ENCODE measurements at regions not wholly inside any gene's neighbourhood (a gene's known extent, or its start where the extent isn't known, plus 50 kb on each side); places are given as distances from the start of the nearest gene placed in this dataset.

DNA sequence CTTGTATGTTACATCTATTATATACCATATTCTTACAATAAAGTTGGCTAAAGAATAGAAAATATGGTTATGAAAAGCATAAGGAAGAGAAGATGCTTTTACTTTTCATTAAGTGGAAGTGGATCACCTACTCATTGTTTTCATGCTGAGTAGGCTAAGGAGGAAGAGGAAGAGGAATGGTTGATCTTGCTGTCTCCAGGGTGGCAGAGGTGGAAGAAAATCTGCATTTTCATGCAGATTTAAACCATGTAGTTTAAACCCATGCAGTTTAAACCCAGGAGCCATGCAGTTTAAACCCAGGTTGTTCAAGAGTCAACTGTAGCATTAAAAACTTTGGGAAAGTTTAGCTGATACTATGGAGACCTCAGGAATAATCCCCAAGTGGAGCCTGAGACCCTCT lies 214.8 kb upstream of the NAALADL2 start:
- ATAC-seq = no peak
- POLR2A ChIA-PET = no interaction called here
- in situ Hi-C loops (cut with HindIII; ENCODE audit: low pct_unique_long_range_greater_than_20kb, low sequenced_read_pairs) = no loop called here
- H3K4me3 ChIP-seq (ENCODE audit: low read depth in 2 of 2, low read length in 2 of 2) = no peak overlapping the region
- CTCF ChIA-PET = no interaction called here
- no peaks in the 10 kb centered on the region for H3K27me3 ChIP-seq (ENCODE audit: control insufficient read depth, insufficient read depth, low read length)
- intact Hi-C loops (cut with micrococcal nuclease; ENCODE audit: unreplicated experiment) = no loop called here
- no peak for DNase-seq (ENCODE audit: low read depth, low spot score)
- H3K27ac ChIP-seq (ENCODE audit: low read length) = no peak overlapping the region
- no peaks in the 10 kb centered on the region for H3K9me3 ChIP-seq (ENCODE audit: control insufficient read depth, insufficient read depth, low read depth, low read length)
- H3K36me3 ChIP-seq (ENCODE audit: control insufficient read depth, insufficient read depth, low read length) = no peaks in the 10 kb centered on the region
- TF ChIP-seq SIN3A (IDR thresholded peaks at IDR 0.05; ENCODE audit: borderline replicate concordance, insufficient read depth, low read depth, low read length) (no peak), POLR2AphosphoS5 (IDR thresholded peaks at IDR 0.05; ENCODE audit: low read depth, low read length) (no peak), TCF7L2 (IDR thresholded peaks at IDR 0.05; ENCODE audit: low read depth, low read length) (no peak)
- TF ChIP-seq, protein P1, sequence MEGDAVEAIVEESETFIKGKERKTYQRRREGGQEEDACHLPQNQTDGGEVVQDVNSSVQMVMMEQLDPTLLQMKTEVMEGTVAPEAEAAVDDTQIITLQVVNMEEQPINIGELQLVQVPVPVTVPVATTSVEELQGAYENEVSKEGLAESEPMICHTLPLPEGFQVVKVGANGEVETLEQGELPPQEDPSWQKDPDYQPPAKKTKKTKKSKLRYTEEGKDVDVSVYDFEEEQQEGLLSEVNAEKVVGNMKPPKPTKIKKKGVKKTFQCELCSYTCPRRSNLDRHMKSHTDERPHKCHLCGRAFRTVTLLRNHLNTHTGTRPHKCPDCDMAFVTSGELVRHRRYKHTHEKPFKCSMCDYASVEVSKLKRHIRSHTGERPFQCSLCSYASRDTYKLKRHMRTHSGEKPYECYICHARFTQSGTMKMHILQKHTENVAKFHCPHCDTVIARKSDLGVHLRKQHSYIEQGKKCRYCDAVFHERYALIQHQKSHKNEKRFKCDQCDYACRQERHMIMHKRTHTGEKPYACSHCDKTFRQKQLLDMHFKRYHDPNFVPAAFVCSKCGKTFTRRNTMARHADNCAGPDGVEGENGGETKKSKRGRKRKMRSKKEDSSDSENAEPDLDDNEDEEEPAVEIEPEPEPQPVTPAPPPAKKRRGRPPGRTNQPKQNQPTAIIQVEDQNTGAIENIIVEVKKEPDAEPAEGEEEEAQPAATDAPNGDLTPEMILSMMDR (IDR thresholded peaks at IDR 0.05) = no peak
- TF ChIP-seq, protein P2, sequence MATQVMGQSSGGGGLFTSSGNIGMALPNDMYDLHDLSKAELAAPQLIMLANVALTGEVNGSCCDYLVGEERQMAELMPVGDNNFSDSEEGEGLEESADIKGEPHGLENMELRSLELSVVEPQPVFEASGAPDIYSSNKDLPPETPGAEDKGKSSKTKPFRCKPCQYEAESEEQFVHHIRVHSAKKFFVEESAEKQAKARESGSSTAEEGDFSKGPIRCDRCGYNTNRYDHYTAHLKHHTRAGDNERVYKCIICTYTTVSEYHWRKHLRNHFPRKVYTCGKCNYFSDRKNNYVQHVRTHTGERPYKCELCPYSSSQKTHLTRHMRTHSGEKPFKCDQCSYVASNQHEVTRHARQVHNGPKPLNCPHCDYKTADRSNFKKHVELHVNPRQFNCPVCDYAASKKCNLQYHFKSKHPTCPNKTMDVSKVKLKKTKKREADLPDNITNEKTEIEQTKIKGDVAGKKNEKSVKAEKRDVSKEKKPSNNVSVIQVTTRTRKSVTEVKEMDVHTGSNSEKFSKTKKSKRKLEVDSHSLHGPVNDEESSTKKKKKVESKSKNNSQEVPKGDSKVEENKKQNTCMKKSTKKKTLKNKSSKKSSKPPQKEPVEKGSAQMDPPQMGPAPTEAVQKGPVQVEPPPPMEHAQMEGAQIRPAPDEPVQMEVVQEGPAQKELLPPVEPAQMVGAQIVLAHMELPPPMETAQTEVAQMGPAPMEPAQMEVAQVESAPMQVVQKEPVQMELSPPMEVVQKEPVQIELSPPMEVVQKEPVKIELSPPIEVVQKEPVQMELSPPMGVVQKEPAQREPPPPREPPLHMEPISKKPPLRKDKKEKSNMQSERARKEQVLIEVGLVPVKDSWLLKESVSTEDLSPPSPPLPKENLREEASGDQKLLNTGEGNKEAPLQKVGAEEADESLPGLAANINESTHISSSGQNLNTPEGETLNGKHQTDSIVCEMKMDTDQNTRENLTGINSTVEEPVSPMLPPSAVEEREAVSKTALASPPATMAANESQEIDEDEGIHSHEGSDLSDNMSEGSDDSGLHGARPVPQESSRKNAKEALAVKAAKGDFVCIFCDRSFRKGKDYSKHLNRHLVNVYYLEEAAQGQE (IDR thresholded peaks at IDR 0.05; ENCODE audit: insufficient read depth in 1 of 2, low read depth in 2 of 2, low read length in 1 of 2) = no peak
- no peaks in the 10 kb centered on the region for H3K4me1 ChIP-seq (ENCODE audit: control insufficient read depth, insufficient read depth, low read length)
- BruUV-seq (replicated peaks) = no TSS peak

DNA sequence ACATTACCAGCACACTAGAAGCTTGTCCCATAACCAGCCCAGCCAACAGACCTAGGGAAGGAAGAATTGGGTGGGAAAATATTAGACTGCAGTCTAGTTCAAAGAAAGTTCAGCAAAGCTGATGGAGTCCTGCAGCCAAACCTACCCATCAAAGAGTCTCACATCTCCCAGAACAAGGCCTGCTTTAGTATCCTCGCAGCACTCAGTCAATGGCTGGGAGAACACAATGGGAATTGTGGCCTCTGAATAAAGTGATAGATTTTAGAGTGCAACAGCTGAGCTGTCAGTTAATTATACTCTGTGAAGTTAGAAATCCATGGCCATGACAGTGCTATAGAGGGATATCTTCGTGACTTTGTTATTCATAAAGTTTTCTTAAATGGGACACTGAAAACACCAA lies 207.2 kb upstream of the NAALADL2 start:
- POLR2A ChIA-PET = no interaction called here
- no peak for TF ChIP-seq SIN3A (IDR thresholded peaks at IDR 0.05; ENCODE audit: borderline replicate concordance, insufficient read depth, low read depth, low read length)
- Histone ChIP-seq H3K36me3 (ENCODE audit: control insufficient read depth, insufficient read depth, low read length) (no peaks in the 10 kb centered on the region), H3K27me3 (ENCODE audit: control insufficient read depth, insufficient read depth, low read length) (no peaks in the 10 kb centered on the region), H3K4me3 (ENCODE audit: low read depth in 2 of 2, low read length in 2 of 2) (no peak overlapping the region), H3K27ac (ENCODE audit: low read length) (no peak overlapping the region), H3K9me3 (ENCODE audit: control insufficient read depth, insufficient read depth, low read depth, low read length) (no peaks in the 10 kb centered on the region), H3K4me1 (ENCODE audit: control insufficient read depth, insufficient read depth, low read length) (no peaks in the 10 kb centered on the region)
- in situ Hi-C loops (cut with HindIII; ENCODE audit: low pct_unique_long_range_greater_than_20kb, low sequenced_read_pairs) (no loop called here), intact Hi-C loops (cut with micrococcal nuclease; ENCODE audit: unreplicated experiment) (no loop called here)
- no TSS peak for BruUV-seq (replicated peaks)
- no peak for DNase-seq (ENCODE audit: low read depth, low spot score)
- CTCF ChIA-PET = no interaction called here
- no peak for ATAC-seq

DNA sequence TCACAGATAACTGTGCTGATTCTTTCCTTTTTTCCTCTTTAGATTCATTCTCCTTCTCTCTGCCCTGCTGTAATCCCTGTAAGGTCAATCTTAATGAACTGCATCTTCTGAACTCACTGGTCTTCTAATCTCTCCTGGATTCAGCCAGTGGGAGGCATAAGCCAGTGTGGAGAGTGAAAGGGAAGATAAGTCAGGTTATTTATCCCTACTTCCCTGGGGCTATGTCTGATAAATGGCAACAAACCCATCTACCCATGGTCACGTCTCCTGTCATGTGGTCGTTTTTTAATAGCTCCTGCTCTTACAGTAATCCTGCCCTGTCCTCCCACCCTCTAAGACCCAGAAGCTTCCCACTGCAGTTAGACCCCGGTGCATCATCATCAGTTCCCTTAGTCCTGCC lies 199.6 kb upstream of the NAALADL2 start:
- ATAC-seq = no peak

More for the DNA sequence above, 199.6 kb upstream of the NAALADL2 start:
- POLR2A ChIA-PET = no interaction called here
- in situ Hi-C loops (cut with HindIII; ENCODE audit: low pct_unique_long_range_greater_than_20kb, low sequenced_read_pairs) (no loop called here), intact Hi-C loops (cut with micrococcal nuclease; ENCODE audit: unreplicated experiment) (no loop called here)
- no peak overlapping the region for H3K4me3 ChIP-seq (ENCODE audit: low read depth in 2 of 2, low read length in 2 of 2)
- H3K27ac ChIP-seq (ENCODE audit: low read length) = no peak overlapping the region
- no peaks in the 10 kb centered on the region for H3K4me1 ChIP-seq (ENCODE audit: control insufficient read depth, insufficient read depth, low read length)
- CTCF ChIA-PET = no interaction called here
- no peaks in the 10 kb centered on the region for H3K27me3 ChIP-seq (ENCODE audit: control insufficient read depth, insufficient read depth, low read length)
- no peak for DNase-seq (ENCODE audit: low read depth, low spot score)
- H3K9me3 ChIP-seq (ENCODE audit: control insufficient read depth, insufficient read depth, low read depth, low read length) = no peaks in the 10 kb centered on the region
- no TSS peak for BruUV-seq (replicated peaks)
- no peak for TF ChIP-seq POLR2AphosphoS5 (IDR thresholded peaks at IDR 0.05; ENCODE audit: low read depth, low read length)
- TF ChIP-seq, protein P2 (IDR thresholded peaks at IDR 0.05; ENCODE audit: insufficient read depth in 1 of 2, low read depth in 2 of 2, low read length in 1 of 2) = no peak
- TF ChIP-seq TCF7L2 (IDR thresholded peaks at IDR 0.05; ENCODE audit: low read depth, low read length) = no peak
- no peak for TF ChIP-seq SIN3A (IDR thresholded peaks at IDR 0.05; ENCODE audit: borderline replicate concordance, insufficient read depth, low read depth, low read length)
- TF ChIP-seq, protein P1 (IDR thresholded peaks at IDR 0.05) = no peak
- no peaks in the 10 kb centered on the region for H3K36me3 ChIP-seq (ENCODE audit: control insufficient read depth, insufficient read depth, low read length)
